ENCODE measurements at regions not wholly inside any gene's neighbourhood (a gene's known extent, or its start where the extent isn't known, plus 50 kb on each side); places are given as distances from the start of the nearest gene placed in this dataset.

- DNase-seq: no peak
These were observed 57.5 kb upstream of the C14orf180 start for GRCh38 chr14:104521816-104522745.

DNA sequence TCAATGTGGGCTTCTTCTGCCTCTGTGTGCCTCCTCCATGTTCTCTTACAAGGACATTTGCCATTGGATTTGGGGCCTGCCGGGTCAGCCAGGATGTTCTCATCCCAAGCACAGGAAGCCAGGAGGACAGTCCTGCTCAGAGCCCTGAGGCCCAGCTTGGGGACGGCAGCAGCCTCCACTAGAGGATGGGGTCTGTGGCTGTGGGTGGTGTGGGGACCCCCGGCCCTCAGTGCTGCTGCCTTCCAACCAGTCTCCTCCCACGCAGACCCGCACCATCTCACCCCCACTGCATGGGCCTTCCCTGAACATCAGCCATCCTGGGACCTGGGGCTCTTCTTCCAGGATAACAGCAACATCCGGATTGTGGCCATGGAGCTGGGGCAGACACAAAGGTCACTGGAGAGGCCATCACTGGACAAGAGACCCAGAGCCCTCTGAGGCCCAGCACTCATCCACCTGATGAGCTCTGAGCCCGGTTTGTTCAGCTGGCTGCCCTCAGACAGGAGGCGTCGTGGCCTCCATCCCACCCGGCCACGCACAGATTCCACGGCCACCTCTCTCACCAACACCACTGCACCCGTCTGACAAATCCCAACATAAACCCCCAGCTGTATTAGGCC lies 56.5 kb upstream of the C14orf180 start:
- DNase-seq: no peak

- no peak for DNase-seq
These were observed 56.0 kb upstream of the C14orf180 start for GRCh38 chr14:104523546-104523935.

DNA sequence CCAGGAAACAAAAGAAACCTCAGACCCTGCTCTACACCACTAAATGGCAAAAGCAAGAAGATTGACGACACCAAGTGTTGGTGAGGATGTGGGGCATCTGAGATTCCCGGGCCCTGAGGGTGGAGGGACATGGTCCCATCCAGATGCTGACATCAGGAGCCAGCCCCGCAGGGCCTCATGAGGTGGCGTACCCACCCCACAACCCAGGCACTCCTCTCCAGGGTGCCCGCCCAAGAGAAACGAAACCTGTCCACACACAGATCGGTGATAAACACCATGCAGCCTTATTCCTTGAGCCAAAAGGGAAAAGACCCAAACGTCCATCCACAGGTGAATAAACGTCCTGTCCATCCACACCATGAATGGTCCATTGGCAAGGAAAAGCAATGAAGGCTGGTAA lies 54.8 kb upstream of the C14orf180 start:
- DNase-seq: no peak

GRCh38 chr14:104526723-104527645 lies 52.6 kb upstream of the C14orf180 start:
- no peak for DNase-seq

DNA sequence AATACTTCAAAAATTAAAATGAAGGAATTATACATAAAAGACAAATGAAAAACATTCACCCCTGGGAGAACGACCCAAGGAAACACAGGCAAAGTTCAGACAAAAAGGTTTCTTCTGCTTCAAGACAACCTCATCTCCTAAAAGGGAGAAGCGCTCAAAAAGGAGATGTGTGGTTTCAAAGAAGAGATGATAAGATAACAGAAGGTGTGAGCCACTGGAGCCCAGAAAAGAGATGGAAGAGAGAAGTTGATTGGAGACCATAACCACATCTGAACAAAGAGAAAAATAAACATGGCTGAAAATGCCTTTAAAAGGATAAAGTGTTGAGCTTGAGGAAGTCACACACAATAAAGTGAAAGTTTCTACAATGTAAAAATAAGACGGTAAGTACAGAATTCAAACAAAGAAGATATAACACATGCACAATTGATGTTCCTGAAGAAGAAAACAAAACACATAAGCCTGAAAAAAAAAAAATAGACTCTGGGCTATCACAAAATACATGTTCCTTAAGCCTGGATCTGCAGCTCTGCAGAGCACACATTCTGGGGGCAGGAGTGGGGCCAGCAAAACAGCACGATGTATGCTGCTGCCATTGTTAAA lies 51.6 kb upstream of the C14orf180 start:
- no peak for DNase-seq

DNA sequence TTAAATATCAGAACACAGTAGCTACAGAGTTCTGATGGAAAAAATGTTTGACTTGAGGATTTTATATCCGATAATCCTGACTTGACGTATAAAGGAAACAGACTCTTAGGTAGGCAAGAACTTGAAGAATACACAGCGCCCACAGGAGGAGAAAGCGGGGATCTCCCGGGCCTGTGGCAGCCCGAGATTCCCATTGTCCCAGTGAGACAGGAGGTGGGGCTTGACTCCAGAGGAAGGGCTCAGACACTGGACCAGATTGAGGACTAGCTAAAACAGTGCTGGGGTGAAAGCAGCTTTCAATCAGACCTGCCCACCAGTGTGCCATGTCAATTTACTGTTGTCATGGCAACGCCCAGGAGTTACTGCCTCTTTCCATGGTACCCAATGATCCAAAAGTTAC lies 51.1 kb upstream of the C14orf180 start:
- no peak for DNase-seq

Measured in hematopoietic multipotent progenitor cell treated with erythropoietin and hydrocortisone succinate and interleukin-3 and kit ligand, for 4 days (in vitro differentiated cells).